GM12874 (cell line): ENCODE measurements at regions not wholly inside any gene's neighbourhood (a gene's known extent, or its start where the extent isn't known, plus 50 kb on each side); places are given as distances from the start of the nearest gene placed in this dataset.

Experiments used
- CTCF ChIP-seq: IDR thresholded peaks from 2 replicates; pipeline ENCODE4 v1.5.1; 2011; ENCODE audit warnings: low read depth, mild to moderate bottlenecking, control low read depth, low read length, moderate library complexity; ENCODE audit not compliant: insufficient read depth

GRCh38 chrX:9114245-9114644, 80.3 kb upstream of the FAM9B start:
- TF ChIP-seq CTCF: no peak

GRCh38 chrX:9117851-9118250, 83.9 kb upstream of the FAM9B start:
- TF ChIP-seq CTCF: no peak

DNA sequence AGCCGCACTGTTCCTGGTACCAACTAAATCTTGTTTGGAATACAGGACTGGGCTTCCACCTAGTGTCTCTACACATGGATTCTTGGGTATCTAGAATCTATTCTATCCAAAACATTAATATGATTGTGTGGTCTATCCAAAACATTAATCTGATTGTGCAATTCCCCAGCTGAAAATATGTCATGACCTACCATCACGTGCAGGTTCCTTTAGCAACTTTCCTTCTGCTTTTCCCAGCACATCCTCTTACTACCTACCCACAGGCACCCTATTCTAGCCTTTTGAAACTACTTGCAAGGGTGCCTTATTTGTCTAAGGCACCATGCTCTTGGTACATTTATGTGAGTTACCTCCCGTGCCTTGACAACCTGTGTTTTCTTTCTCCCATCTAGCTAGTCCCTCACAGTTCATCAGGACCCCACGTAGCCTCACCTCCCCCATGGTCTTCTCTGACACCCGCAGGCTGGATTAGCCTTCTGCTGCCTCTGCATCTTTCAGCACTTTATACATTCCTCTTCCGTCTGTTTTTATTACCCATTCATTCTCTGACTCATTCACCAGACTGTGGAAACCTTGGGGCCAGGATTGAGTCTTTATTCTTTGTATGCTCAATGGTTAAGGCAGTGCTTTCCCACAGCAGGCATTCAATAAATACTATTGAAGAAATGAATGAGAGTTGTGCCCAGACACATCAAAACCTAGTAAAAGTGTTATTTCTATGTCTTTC, 88.8 kb upstream of the FAM9B start:
- TF ChIP-seq CTCF: no peak

DNA sequence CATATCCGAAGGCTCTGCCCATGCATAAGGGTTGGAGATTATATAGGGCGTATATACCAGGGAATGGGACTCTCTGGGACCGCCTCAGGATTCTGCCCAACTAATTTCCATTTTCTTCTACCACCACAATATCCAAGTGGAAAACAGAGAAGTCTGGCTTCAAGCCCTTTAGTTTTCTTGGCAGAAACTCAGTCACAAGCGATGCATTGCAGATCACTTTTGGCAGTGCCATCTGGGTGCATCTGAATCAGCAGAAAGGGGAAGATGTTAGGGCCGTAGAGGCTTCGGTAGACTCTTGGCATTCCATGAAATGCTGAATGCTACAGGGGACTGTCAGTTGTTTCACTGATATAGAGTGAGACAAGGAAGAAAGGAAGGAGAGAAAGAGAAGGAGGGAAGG, 94.1 kb upstream of the FAM9B start:
- TF ChIP-seq CTCF: no peak

GRCh38 chrX:9130031-9130430, 96.1 kb upstream of the FAM9B start:
- no peak for TF ChIP-seq CTCF

DNA sequence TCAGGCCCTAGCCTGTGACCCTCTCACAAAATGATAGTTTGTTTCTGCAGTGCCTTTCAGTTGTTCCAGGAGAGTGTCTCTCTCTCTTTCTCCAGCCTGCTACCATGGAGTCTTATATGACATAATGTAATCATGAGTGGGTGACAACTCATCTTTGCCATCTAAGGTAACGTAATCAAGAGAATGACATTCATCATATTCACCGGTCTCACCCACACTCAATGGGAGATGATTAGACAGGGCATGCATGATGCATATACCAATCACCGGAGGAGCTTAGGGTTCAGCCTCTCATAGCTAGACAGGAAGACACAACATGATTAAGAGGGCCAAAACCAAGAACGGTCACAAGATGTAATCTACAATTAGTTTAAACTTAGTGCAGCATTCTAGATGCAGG, 97.1 kb upstream of the FAM9B start:
- TF ChIP-seq CTCF: no peak

DNA sequence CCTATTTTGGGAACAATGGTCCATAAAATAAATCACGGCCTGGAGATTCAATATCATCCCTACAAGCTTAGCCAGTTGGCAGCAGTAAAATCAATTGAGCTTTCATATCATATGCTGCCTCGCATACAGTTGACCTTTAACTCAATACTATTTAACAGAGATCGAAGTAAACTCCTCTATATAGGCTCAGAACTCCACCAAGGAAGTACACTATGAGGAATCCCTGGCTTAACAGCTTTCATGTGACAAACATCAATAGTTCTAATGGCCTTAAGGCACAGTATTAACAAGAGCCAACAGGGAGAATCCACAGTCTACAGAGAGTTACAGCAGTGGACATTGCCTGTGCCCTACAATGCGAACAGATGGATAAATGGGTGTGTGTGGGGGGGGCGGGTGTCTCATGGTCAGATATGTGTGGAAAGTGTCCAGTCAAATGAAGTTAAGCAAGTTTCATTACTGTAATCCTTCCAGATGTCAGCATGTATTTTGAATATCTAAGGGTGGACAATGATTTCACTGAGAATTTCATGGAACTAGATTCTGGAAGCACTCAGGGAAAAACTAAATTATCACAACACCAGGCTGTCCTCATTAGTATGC, 98.2 kb upstream of the FAM9B start:
- no peak for TF ChIP-seq CTCF
